Trophoblast cell (in vitro differentiated cells and primary cell): ENCODE measurements at regions not wholly inside any gene's neighbourhood (a gene's known extent, or its start where the extent isn't known, plus 50 kb on each side); places are given as distances from the start of the nearest gene placed in this dataset.
A peak's percentile ranks its signal among the peaks of the same experiment; 100 is the strongest.

ENCODE experiments used
- DNase-seq, 2 donors: peaks; one replicate each; pipeline ENCODE4 v3.0.0-alpha.2; 2016
- H2AFZ ChIP-seq: 2 replicates; pipeline ENCODE4 v1.6.1; 2013; ENCODE audit warnings: low read length, moderate library complexity, mild to moderate bottlenecking; ENCODE audit not compliant: insufficient read depth, poor library complexity
- H2AK5ac ChIP-seq: 2 replicates; pipeline ENCODE4 v1.6.1; 2013; ENCODE audit warnings: mild to moderate bottlenecking, low read length
- H2BK120ac ChIP-seq: 2 replicates; pipeline ENCODE4 v1.6.1; 2013; ENCODE audit warnings: low read length, mild to moderate bottlenecking, moderate library complexity; ENCODE audit not compliant: insufficient read depth, poor library complexity
- H2BK12ac ChIP-seq: 2 replicates; pipeline ENCODE4 v1.6.1; 2013; ENCODE audit warnings: mild to moderate bottlenecking, low read length, moderate library complexity
- H2BK5ac ChIP-seq: 2 replicates; pipeline ENCODE4 v1.6.1; 2013; ENCODE audit warnings: low read length, low read depth, moderate library complexity, mild to moderate bottlenecking; ENCODE audit not compliant: poor library complexity
- H3K14ac ChIP-seq: 2 replicates; pipeline ENCODE4 v1.6.1; 2013; ENCODE audit warnings: mild to moderate bottlenecking, low read length
- H3K18ac ChIP-seq: 2 replicates; pipeline ENCODE4 v1.6.1; 2013; ENCODE audit warnings: mild to moderate bottlenecking, low read length
- H3K23ac ChIP-seq: 2 replicates; pipeline ENCODE4 v1.6.1; 2013; ENCODE audit warnings: low read length
- H3K27ac ChIP-seq: 2 replicates; pipeline ENCODE4 v1.5.1; 2013; ENCODE audit warnings: low read depth, mild to moderate bottlenecking, inconsistent platforms, low read length, moderate library complexity
- H3K27me3 ChIP-seq: 2 replicates; pipeline ENCODE4 v1.6.1; 2013; ENCODE audit warnings: inconsistent platforms, mild to moderate bottlenecking, low read length, moderate library complexity; ENCODE audit not compliant: insufficient read depth
- H3K36me3 ChIP-seq, 2 experiments: 1 replicate in 1 of 2; 2 replicates in 1 of 2; pipeline ENCODE4 v1.6.1; 2013; ENCODE audit warnings: low read length in 2 of 2, mild to moderate bottlenecking in 2 of 2, moderate library complexity in 1 of 2; ENCODE audit not compliant: insufficient read depth in 2 of 2, control insufficient read depth in 1 of 2
- H3K4ac ChIP-seq: 2 replicates; pipeline ENCODE4 v1.6.1; 2013; ENCODE audit warnings: low read depth, mild to moderate bottlenecking, low read length, moderate library complexity
- H3K4me1 ChIP-seq, 2 experiments: 1 replicate in 1 of 2; 2 replicates in 1 of 2; pipeline ENCODE4 v1.6.1; 2013; ENCODE audit warnings: low read length in 2 of 2, mild to moderate bottlenecking in 2 of 2, moderate library complexity in 1 of 2; ENCODE audit not compliant: insufficient read depth in 2 of 2, control insufficient read depth in 1 of 2
- H3K4me2 ChIP-seq: 2 replicates; pipeline ENCODE4 v1.6.1; 2013; ENCODE audit warnings: inconsistent platforms, mild to moderate bottlenecking, low read length, moderate library complexity
- H3K4me3 ChIP-seq: 2 replicates; pipeline ENCODE4 v1.5.1; 2013; ENCODE audit warnings: mild to moderate bottlenecking, low read depth, low read length, inconsistent platforms
- H3K79me1 ChIP-seq: one replicate; pipeline ENCODE4 v1.6.1; 2013; ENCODE audit warnings: low read length
- H3K79me2 ChIP-seq: 2 replicates; pipeline ENCODE4 v1.6.1; 2013; ENCODE audit warnings: low read length, mild to moderate bottlenecking; ENCODE audit not compliant: control insufficient read depth, insufficient read depth, poor library complexity
- H3K9ac ChIP-seq: 2 replicates; pipeline ENCODE4 v1.6.1; 2013; ENCODE audit warnings: mild to moderate bottlenecking, low read length
- H3K9me3 ChIP-seq: 2 replicates; pipeline ENCODE4 v1.6.1; 2013; ENCODE audit warnings: low read depth, mild to moderate bottlenecking, control low read depth, inconsistent platforms, low read length; ENCODE audit not compliant: insufficient read depth
- H4K12ac ChIP-seq: 2 replicates; pipeline ENCODE4 v1.6.1; 2013; ENCODE audit warnings: low read depth, mild to moderate bottlenecking, low read length, moderate library complexity
- H4K8ac ChIP-seq: 2 replicates; pipeline ENCODE4 v1.6.1; 2013; ENCODE audit warnings: low read depth, mild to moderate bottlenecking, low read length, moderate library complexity
- H4K91ac ChIP-seq: one replicate; pipeline ENCODE4 v1.6.1; 2013; ENCODE audit warnings: low read depth, mild to moderate bottlenecking, low read length, moderate library complexity
- WGBS: extraction: QIAGEN DNeasy Blood & Tissue Kit; methylation state at CpG from one replicate; pipeline ENCODE4 v1.1.7; 2013; ENCODE audit warnings: missing lambda C conversion rate; ENCODE audit not compliant: insufficient read length, insufficient coverage; ENCODE audit errors: extremely low coverage; 5-methylcytosine and 5-hydroxymethylcytosine counted together

DNA sequence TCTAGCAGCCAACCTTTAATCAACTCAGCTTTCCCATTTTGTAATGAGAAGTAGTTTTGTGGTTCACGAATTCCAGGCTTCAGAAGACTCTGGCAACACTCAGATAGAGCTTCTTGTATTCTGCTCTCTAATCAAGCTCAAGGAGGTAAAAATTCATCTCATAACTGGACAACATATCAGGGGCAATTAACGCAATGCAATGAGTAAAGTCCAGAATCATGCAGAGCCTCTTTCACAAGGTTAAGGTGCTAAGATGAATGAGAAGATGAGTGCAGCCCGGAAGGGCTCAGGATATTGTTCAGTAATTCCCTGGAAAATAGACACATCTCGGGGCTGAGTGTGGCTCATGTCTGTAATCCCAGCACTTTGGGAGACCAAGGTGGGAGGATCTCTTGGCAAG, 527.7 kb downstream of the SOX11 start:
- Histone ChIP-seq H3K79me2 (no peaks in the 10 kb centered on the region), H4K12ac (no peak overlapping the region), H3K27me3 (no peaks in the 10 kb centered on the region)

DNA sequence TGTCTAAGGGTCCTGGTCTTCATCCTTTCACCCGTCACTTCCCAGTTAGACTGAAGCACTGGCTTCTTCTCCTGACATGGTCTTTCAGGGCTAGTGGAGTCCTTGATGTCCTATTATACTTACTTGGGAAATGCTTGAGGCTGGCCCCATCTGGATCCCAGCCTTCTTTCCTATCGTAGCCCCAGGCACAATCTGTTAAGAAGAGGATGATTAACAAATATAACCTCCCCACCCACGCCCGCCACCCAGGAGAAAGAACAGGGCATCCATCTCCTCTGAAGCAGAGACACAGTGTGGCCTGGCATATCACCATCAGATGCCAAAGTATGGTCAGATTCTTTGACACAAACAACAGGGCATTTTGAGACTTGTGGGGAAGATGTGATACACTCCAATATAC, 530.1 kb downstream of the SOX11 start:
- H3K9me3 ChIP-seq, result no peaks in the 10 kb centered on the region
- H3K4me3 ChIP-seq, result no peak overlapping the region
- H3K9ac ChIP-seq, result no peak overlapping the region
- H2BK12ac ChIP-seq, result no peak overlapping the region
- H3K79me2 ChIP-seq, result no peaks in the 10 kb centered on the region
- H3K4me1 ChIP-seq, result peaks cover 0 to 4% of the 10 kb centered on the region in 2 experiments
- H3K79me1 ChIP-seq, result no peaks in the 10 kb centered on the region
- no peaks in the 10 kb centered on the region for H3K27me3 ChIP-seq
- no peak overlapping the region for H3K14ac ChIP-seq
- no CpG with 5 or more reads among the region's 4 CpGs for WGBS
- no peak overlapping the region for H2BK5ac ChIP-seq
- H3K4ac ChIP-seq, result no peak overlapping the region
- no peak overlapping the region for H3K4me2 ChIP-seq
- no peak overlapping the region for H3K23ac ChIP-seq
- no peak overlapping the region for H2AFZ ChIP-seq
- no peak overlapping the region for H4K91ac ChIP-seq
- H2AK5ac ChIP-seq, result no peak overlapping the region
- H4K12ac ChIP-seq, result no peak overlapping the region
- H3K36me3 ChIP-seq, result no peaks in the 10 kb centered on the region
- no peak overlapping the region for H4K8ac ChIP-seq
- DNase-seq, result no peak
- no peak overlapping the region for H2BK120ac ChIP-seq
- H3K18ac ChIP-seq, result no peak overlapping the region
- H3K27ac ChIP-seq, result no peak overlapping the region

More for the DNA sequence above, 527.7 kb downstream of the SOX11 start:
- H3K4ac ChIP-seq, result no peak overlapping the region
- DNase-seq, result no peak
- no peak overlapping the region for H3K4me3 ChIP-seq
- no peak overlapping the region for H3K9ac ChIP-seq
- H2AFZ ChIP-seq, result no peak overlapping the region
- no peaks in the 10 kb centered on the region for H3K79me1 ChIP-seq
- H4K8ac ChIP-seq, result no peak overlapping the region
- no peak overlapping the region for H2BK5ac ChIP-seq
- no peak overlapping the region for H2BK12ac ChIP-seq
- H2AK5ac ChIP-seq, result no peak overlapping the region
- no peak overlapping the region for H3K23ac ChIP-seq
- H3K27ac ChIP-seq, result no peak overlapping the region
- H3K18ac ChIP-seq, result no peak overlapping the region
- WGBS, result no CpG with 5 or more reads among the region's 4 CpGs
- H3K9me3 ChIP-seq, result no peaks in the 10 kb centered on the region
- no peak overlapping the region for H3K4me2 ChIP-seq
- H3K4me1 ChIP-seq, result peaks cover 0 to 4% of the 10 kb centered on the region in 2 experiments
- H4K91ac ChIP-seq, result no peak overlapping the region
- no peak overlapping the region for H3K14ac ChIP-seq
- H2BK120ac ChIP-seq, result no peak overlapping the region
- no peaks in the 10 kb centered on the region for H3K36me3 ChIP-seq

DNA sequence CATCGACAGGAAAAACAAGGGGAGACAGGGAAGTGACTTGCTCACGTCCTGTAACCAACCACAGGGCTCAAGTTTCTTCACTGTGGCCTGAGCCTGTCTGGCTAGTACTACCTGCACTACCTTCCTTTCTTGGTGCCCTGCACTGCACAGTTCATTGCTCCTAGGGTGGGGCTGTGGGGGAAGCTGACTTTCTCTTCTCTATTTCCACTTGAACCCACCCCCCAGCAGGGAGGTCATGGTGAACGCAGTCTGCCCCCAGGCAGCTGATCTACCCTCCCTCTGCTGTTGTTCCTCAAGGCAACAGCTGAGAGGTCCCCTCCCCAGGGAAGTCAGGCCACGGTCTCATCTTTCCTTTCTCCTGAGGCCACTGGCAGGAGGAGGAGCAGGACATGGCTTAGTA, 532.1 kb downstream of the SOX11 start:
- Histone ChIP-seq H3K9me3 (no peaks in the 10 kb centered on the region), H3K79me2 (no peaks in the 10 kb centered on the region), H3K4ac (no peak overlapping the region), H3K4me1 (peaks cover 0 to 4% of the 10 kb centered on the region in 2 experiments), H4K91ac (peak overlapping the region; percentile 22), H3K9ac (no peak overlapping the region), H3K27ac (no peak overlapping the region), H2BK5ac (no peak overlapping the region), H3K27me3 (no peaks in the 10 kb centered on the region), H3K23ac (no peak overlapping the region), H2AK5ac (no peak overlapping the region), H3K4me3 (no peak overlapping the region), H4K12ac (no peak overlapping the region), H3K18ac (no peak overlapping the region), H2BK12ac (peak overlapping the region; percentile 24), H3K4me2 (no peak overlapping the region), H3K79me1 (peaks cover 1% of the 10 kb centered on the region), H2BK120ac (no peak overlapping the region), H2AFZ (no peak overlapping the region), H3K36me3 (no peaks in the 10 kb centered on the region), H3K14ac (no peak overlapping the region), H4K8ac (no peak overlapping the region)
- DNase-seq, result no peak
- no CpG with 5 or more reads among the region's 4 CpGs for WGBS

DNA sequence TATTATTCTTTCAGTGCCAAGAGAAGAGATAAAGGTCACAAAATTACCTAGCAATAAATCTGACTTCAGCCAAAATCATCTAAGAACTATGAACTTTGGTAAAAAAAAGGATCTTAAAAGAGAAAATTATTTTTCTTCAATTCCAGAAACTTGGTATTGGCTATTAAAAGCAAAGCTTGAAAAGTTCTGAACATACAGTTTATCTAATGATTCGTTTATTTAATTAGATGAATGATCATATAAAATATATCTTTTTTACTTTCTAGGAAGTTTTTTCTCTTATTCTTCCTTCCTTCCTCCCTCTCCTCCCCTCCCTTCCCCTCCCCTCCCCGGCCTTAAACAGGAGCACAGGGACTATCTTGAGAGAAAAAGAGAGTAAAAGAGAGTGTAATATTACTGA, 536.1 kb downstream of the SOX11 start:
- no peak overlapping the region for H3K4me2 ChIP-seq
- H3K4ac ChIP-seq, result no peak overlapping the region
- no peak overlapping the region for H3K9ac ChIP-seq
- no peaks in the 10 kb centered on the region for H3K9me3 ChIP-seq
- peaks cover 1% of the 10 kb centered on the region for H3K79me1 ChIP-seq
- no peak overlapping the region for H2BK120ac ChIP-seq
- DNase-seq, result no peak
- no peak overlapping the region for H3K14ac ChIP-seq
- no peak overlapping the region for H3K27ac ChIP-seq
- no peaks in the 10 kb centered on the region for H3K79me2 ChIP-seq
- no CpG with 5 or more reads among the region's 2 CpGs for WGBS
- no peak overlapping the region for H3K23ac ChIP-seq
- no peak overlapping the region for H2AK5ac ChIP-seq
- H3K36me3 ChIP-seq, result no peaks in the 10 kb centered on the region
- H3K18ac ChIP-seq, result no peak overlapping the region
- H4K8ac ChIP-seq, result no peak overlapping the region
- no peaks in the 10 kb centered on the region for H3K27me3 ChIP-seq
- H4K12ac ChIP-seq, result no peak overlapping the region
- no peak overlapping the region for H3K4me3 ChIP-seq
- H2BK5ac ChIP-seq, result no peak overlapping the region
- H2AFZ ChIP-seq, result no peak overlapping the region
- peaks cover 0 to 4% of the 10 kb centered on the region in 2 experiments for H3K4me1 ChIP-seq
- no peak overlapping the region for H4K91ac ChIP-seq
- no peak overlapping the region for H2BK12ac ChIP-seq
